GM23338 (cell line): ENCODE measurements at regions not wholly inside any gene's neighbourhood (a gene's known extent, or its start where the extent isn't known, plus 50 kb on each side); places are given as distances from the start of the nearest gene placed in this dataset.
A peak's percentile ranks its signal among the peaks of the same experiment; 100 is the strongest.

Source experiments
- ATAC-seq: fragments of 200-7000 bp; cut with Tn5 transposase; 3 replicates; pipeline ENCODE4 v1.9.1; 2020
- DNase-seq: peaks from one replicate; pipeline ENCODE4 v3.0.0-alpha.2; 2015; ENCODE audit warnings: low spot score
- H2AFZ ChIP-seq: fragments of 200-600 bp; sonication (generic); 2 replicates; pipeline ENCODE4 v1.8.0; 2016; ENCODE audit warnings: antibody characterized with exemption, mild to moderate bottlenecking, moderate library complexity
- H3F3A ChIP-seq: fragments of 200-600 bp; sonication (generic); replicated peaks from 2 replicates; pipeline ENCODE4 v1.8.0; 2017; ENCODE audit warnings: antibody characterized with exemption, mixed run types, low read depth
- H3K27ac ChIP-seq: fragments of 200-600 bp; sonication (generic); 2 replicates; pipeline ENCODE4 v1.6.1; 2016; ENCODE audit warnings: low read depth
- H3K27me3 ChIP-seq: fragments of 200-600 bp; sonication (generic); 2 replicates; pipeline ENCODE4 v1.8.0; 2016; ENCODE audit warnings: mild to moderate bottlenecking, mixed run types, moderate library complexity; ENCODE audit not compliant: insufficient read depth
- H3K36me3 ChIP-seq: fragments of 200-600 bp; sonication (generic); 2 replicates; pipeline ENCODE4 v1.8.0; 2016; ENCODE audit warnings: mild to moderate bottlenecking; ENCODE audit not compliant: insufficient read depth
- H3K4me1 ChIP-seq: fragments of 200-600 bp; sonication (generic); 2 replicates; pipeline ENCODE4 v1.8.0; 2016; ENCODE audit warnings: mild to moderate bottlenecking, moderate library complexity; ENCODE audit not compliant: insufficient read depth
- H3K4me2 ChIP-seq: fragments of 200-600 bp; sonication (generic); 2 replicates; pipeline ENCODE4 v1.7.1; 2017; ENCODE audit warnings: mixed run types
- H3K4me3 ChIP-seq: fragments of 200-600 bp; sonication (generic); 2 replicates; pipeline ENCODE4 v1.6.1; 2016; ENCODE audit warnings: mixed run types
- H3K79me2 ChIP-seq: fragments of 200-600 bp; sonication (generic); replicated peaks from 2 replicates; pipeline ENCODE4 v1.8.0; 2017; ENCODE audit warnings: mild to moderate bottlenecking; ENCODE audit not compliant: insufficient read depth
- H3K9me2 ChIP-seq: fragments of 200-600 bp; sonication (generic); 2 replicates; pipeline ENCODE4 v1.8.0; 2017; ENCODE audit not compliant: insufficient read depth
- H4K20me1 ChIP-seq: fragments of 200-600 bp; sonication (generic); replicated peaks from 2 replicates; pipeline ENCODE4 v1.8.0; 2017; ENCODE audit warnings: mild to moderate bottlenecking; ENCODE audit not compliant: insufficient read depth
- H3K27ac Mint-ChIP-seq: 2 replicates; pipeline ENCODE4 v1.8.0; 2020; ENCODE audit warnings: inconsistent platforms, mild to moderate bottlenecking, moderate library complexity, mixed read lengths
- H3K27me3 Mint-ChIP-seq: 3 replicates; pipeline ENCODE4 v1.8.0; 2022; ENCODE audit warnings: low read depth, mild to moderate bottlenecking, moderate library complexity, mixed read lengths, inconsistent platforms; ENCODE audit not compliant: insufficient read depth, poor library complexity
- H3K36me3 Mint-ChIP-seq: 3 replicates; pipeline ENCODE4 v1.8.0; 2021; ENCODE audit warnings: low read depth, mild to moderate bottlenecking, inconsistent platforms, moderate library complexity, mixed read lengths
- H3K4me1 Mint-ChIP-seq: 3 replicates; pipeline ENCODE4 v1.8.0; 2020; ENCODE audit warnings: mild to moderate bottlenecking, inconsistent platforms, mixed read lengths
- H3K4me3 Mint-ChIP-seq: 3 replicates; pipeline ENCODE4 v1.8.0; 2021; ENCODE audit warnings: moderate library complexity, mild to moderate bottlenecking, inconsistent platforms, mixed read lengths
- H3K9me3 Mint-ChIP-seq: 3 replicates; pipeline ENCODE4 v1.8.0; 2020; ENCODE audit warnings: moderate library complexity, mild to moderate bottlenecking, inconsistent platforms, mixed read lengths
- CREB1 ChIP-seq: fragments of 250-450 bp; sonication (Bioruptor Pico); IDR thresholded peaks from 2 replicates; pipeline ENCODE4 v1.5.0; 2020; ENCODE audit warnings: low read depth, mild to moderate bottlenecking, moderate library complexity
- CTCF ChIP-seq, 2 experiments: fragments of 200-600 bp in 1 of 2; sonication (generic) in 1 of 2; conservative IDR thresholded peaks; 2 replicates each; pipeline versions ENCODE4 v1.5.1 to v1.6.1; 2016 to 2017; ENCODE audit warnings: antibody characterized with exemption in 2 of 2, low read depth in 2 of 2, mild to moderate bottlenecking in 2 of 2, moderate library complexity in 1 of 2
- POLR2AphosphoS5 ChIP-seq: IDR thresholded peaks from 2 replicates; pipeline ENCODE4 v1.6.1; 2016; ENCODE audit warnings: antibody characterized with exemption, low read depth
- REST ChIP-seq: IDR thresholded peaks from one replicate; pipeline ENCODE4 v1.6.1; 2018; ENCODE audit warnings: antibody characterized with exemption; ENCODE audit not compliant: unreplicated experiment
- ZNF462 ChIP-seq: fragments of 250-450 bp; sonication (Bioruptor Pico); IDR thresholded peaks from 2 replicates; pipeline ENCODE4 v1.5.0; 2020; ENCODE audit warnings: mild to moderate bottlenecking, moderate library complexity

GRCh38 chr5:133779828-133780475, 167.6 kb upstream of the FSTL4 start:
- ATAC-seq, result peak; percentile 90
- Histone ChIP-seq H3K4me3 (no peak overlapping the region), H3K79me2 (no peaks in the 10 kb centered on the region), H3K36me3 (no peaks in the 10 kb centered on the region), H3K9me2 (no peaks in the 10 kb centered on the region; the same call in 1 of the 2 replicates), H3K27me3 (no peaks in the 10 kb centered on the region), H2AFZ (no peak overlapping the region), H3K27ac (no peak overlapping the region), H4K20me1 (no peaks in the 10 kb centered on the region), H3F3A (no peaks in the 10 kb centered on the region), H3K4me2 (no peak overlapping the region), H3K4me1 (no peaks in the 10 kb centered on the region)
- peak; percentile 49 for DNase-seq
- Mint-ChIP-seq H3K4me1 (no peaks in the 10 kb centered on the region), H3K4me3 (no peak overlapping the region), H3K36me3 (no peaks in the 10 kb centered on the region), H3K9me3 (no peaks in the 10 kb centered on the region), H3K27ac (no peak overlapping the region), H3K27me3 (no peaks in the 10 kb centered on the region)
- no peak for TF ChIP-seq REST
- TF ChIP-seq CTCF (conservative IDR thresholded peaks at IDR 0.05; ENCODE audit: low read depth in 2 of 2), result peak; percentile 36 to 67

GRCh38 chr5:133778636-133779035, 166.3 kb upstream of the FSTL4 start:
- ATAC-seq, result no peak
- Histone ChIP-seq H2AFZ (no peak overlapping the region), H3K36me3 (no peaks in the 10 kb centered on the region), H3K27ac (no peak overlapping the region), H3F3A (no peaks in the 10 kb centered on the region), H3K79me2 (no peaks in the 10 kb centered on the region), H4K20me1 (no peaks in the 10 kb centered on the region), H3K9me2 (no peaks in the 10 kb centered on the region; the same call in 1 of the 2 replicates), H3K27me3 (no peaks in the 10 kb centered on the region), H3K4me2 (no peak overlapping the region), H3K4me3 (no peak overlapping the region), H3K4me1 (no peaks in the 10 kb centered on the region)
- Mint-ChIP-seq H3K27me3 (no peaks in the 10 kb centered on the region), H3K9me3 (no peaks in the 10 kb centered on the region), H3K27ac (no peak overlapping the region), H3K36me3 (no peaks in the 10 kb centered on the region), H3K4me3 (no peak overlapping the region), H3K4me1 (no peaks in the 10 kb centered on the region)
- DNase-seq, result no peak
- TF ChIP-seq REST, result no peak
- no peak for TF ChIP-seq POLR2AphosphoS5
- no peak for TF ChIP-seq CREB1 (CRISPR knock-in tag)
- TF ChIP-seq ZNF462, result no peak
